ENCODE measurements at regions not wholly inside any gene's neighbourhood (a gene's known extent, or its start where the extent isn't known, plus 50 kb on each side); places are given as distances from the start of the nearest gene placed in this dataset.

- TF ChIP-seq ETV6 (CRISPR knock-in tag; conservative IDR thresholded peaks at IDR 0.05), result no peak
- TF ChIP-seq ZNF784 (CRISPR knock-in tag; IDR thresholded peaks at IDR 0.05; ENCODE audit: borderline replicate concordance), result no peak
- no peak for TF ChIP-seq IRF9 (CRISPR knock-in tag; IDR thresholded peaks at IDR 0.05; ENCODE audit: borderline replicate concordance)
- TF ChIP-seq CHD2 (IDR thresholded peaks at IDR 0.05; ENCODE audit: low read depth, low read length), result no peak
- no peak for TF ChIP-seq SMARCC2 (IDR thresholded peaks at IDR 0.05)
These were observed 332.4 kb downstream of the NUAK1 start for GRCh38 chr12:105806400-105806770.
